Ectodermal cell (in vitro differentiated cells): ENCODE measurements at regions not wholly inside any gene's neighbourhood (a gene's known extent, or its start where the extent isn't known, plus 50 kb on each side); places are given as distances from the start of the nearest gene placed in this dataset.

Experiments used
- H3K27ac ChIP-seq: 2 replicates; pipeline ENCODE4 v1.7.0; 2013; ENCODE audit warnings: mild to moderate bottlenecking, low read depth, low read length; ENCODE audit not compliant: insufficient read depth, poor library complexity, severe bottlenecking
- H3K27me3 ChIP-seq: 2 replicates; pipeline ENCODE4 v1.7.0; 2013; ENCODE audit warnings: mild to moderate bottlenecking, low read length; ENCODE audit not compliant: insufficient read depth, control insufficient read depth, poor library complexity, severe bottlenecking
- H3K36me3 ChIP-seq: one replicate; pipeline ENCODE4 v1.7.0; 2013; ENCODE audit warnings: low read length; ENCODE audit not compliant: control insufficient read depth, insufficient read depth
- H3K4me1 ChIP-seq: one replicate; pipeline ENCODE4 v1.7.0; 2013; ENCODE audit warnings: low read length; ENCODE audit not compliant: control insufficient read depth, insufficient read depth
- H3K4me3 ChIP-seq: 2 replicates; pipeline ENCODE4 v1.7.0; 2013; ENCODE audit warnings: low read depth, low read length, control low read depth; ENCODE audit not compliant: insufficient read depth
- H3K9me3 ChIP-seq: 2 replicates; pipeline ENCODE4 v1.7.0; 2013; ENCODE audit warnings: mild to moderate bottlenecking, low read length, moderate library complexity; ENCODE audit not compliant: control insufficient read depth
- WGBS, 2 experiments: methylation state at CpG; one replicate each; pipeline ENCODE4 v1.1.7; 2013; ENCODE audit warnings: missing lambda C conversion rate in 2 of 2; 5-methylcytosine and 5-hydroxymethylcytosine counted together

DNA sequence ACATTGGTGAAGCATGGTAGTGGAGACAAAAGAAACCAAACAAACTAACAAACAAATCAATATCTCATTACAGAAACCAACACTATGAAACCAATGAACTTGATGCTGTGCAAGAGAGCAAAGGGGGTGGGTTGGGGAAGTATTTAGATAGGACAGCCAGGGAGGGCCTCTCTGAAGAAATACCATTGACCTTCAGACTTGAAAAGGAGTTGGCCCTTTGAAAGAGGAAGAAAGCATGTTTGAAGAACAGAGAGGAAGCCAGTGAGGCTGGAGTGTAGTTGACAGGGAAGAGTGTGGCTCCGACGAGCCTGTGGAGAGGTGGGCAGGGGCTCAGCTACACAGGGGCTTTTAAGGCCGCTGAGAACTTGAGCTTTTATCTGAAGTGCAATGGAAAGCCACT lies 151.0 kb upstream of the GATA6 start:
- Histone ChIP-seq H3K4me1 (peaks cover 5% of the 10 kb centered on the region), H3K36me3 (no peaks in the 10 kb centered on the region), H3K9me3 (no peaks in the 10 kb centered on the region), H3K27me3 (no peaks in the 10 kb centered on the region), H3K4me3 (no peak overlapping the region), H3K27ac (no peak overlapping the region)
- WGBS, 2 experiments, result 81 to 83% methylated on average over 3 of the region's 3 CpGs

- no peaks in the 10 kb centered on the region for H3K9me3 ChIP-seq
- 95 to 96% methylated on average over 5 of the region's 5 CpGs for WGBS, 2 experiments
- H3K27ac ChIP-seq, result no peak overlapping the region
- no peak overlapping the region for H3K4me3 ChIP-seq
- H3K27me3 ChIP-seq, result no peaks in the 10 kb centered on the region
- peaks cover 5% of the 10 kb centered on the region for H3K4me1 ChIP-seq
- no peaks in the 10 kb centered on the region for H3K36me3 ChIP-seq
Measured at GRCh38 chr18:22019193-22019592, 150.2 kb upstream of the GATA6 start.

DNA sequence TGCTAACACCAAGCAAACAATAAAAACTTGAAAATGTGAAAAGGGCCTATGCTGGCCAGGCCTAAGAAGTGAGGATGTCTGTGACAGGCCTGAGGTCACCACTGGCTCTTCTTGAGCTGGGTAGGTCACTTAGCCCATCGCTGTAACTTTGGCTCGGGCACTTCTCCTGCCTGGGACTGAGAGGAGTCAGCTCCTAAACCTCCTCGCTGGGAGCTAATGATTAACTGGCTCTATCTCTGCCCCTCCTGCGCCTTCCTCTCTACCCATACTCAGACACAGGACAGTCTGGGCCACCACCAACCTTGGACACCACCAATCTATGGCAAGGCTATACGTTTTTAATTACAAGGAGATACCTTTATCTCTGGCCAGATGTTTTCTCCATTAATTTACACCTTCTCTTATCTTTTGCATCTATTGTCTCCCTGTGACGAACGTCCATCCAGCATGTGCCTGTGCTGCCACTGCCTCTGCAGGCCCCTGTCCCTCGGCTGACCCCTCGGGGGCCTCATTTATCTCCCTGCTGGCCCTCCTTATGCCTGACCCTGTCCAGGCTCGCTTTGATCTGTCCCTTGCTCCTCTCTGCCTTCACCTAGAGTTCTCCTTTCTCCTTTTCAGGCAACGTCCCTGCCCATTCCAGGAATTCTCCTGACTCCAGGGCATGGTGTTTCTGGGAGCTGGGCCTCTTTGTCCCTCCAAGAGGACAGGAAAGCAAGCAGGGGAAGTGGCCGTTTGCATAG lies 149.1 kb upstream of the GATA6 start:
- H3K27me3 ChIP-seq, result no peaks in the 10 kb centered on the region
- no peaks in the 10 kb centered on the region for H3K36me3 ChIP-seq
- H3K4me1 ChIP-seq, result peaks cover 5% of the 10 kb centered on the region
- 71 to 75% methylated on average over 12 of the region's 12 CpGs for WGBS, 2 experiments
- H3K27ac ChIP-seq, result no peak overlapping the region
- H3K4me3 ChIP-seq, result no peak overlapping the region
- H3K9me3 ChIP-seq, result no peaks in the 10 kb centered on the region

DNA sequence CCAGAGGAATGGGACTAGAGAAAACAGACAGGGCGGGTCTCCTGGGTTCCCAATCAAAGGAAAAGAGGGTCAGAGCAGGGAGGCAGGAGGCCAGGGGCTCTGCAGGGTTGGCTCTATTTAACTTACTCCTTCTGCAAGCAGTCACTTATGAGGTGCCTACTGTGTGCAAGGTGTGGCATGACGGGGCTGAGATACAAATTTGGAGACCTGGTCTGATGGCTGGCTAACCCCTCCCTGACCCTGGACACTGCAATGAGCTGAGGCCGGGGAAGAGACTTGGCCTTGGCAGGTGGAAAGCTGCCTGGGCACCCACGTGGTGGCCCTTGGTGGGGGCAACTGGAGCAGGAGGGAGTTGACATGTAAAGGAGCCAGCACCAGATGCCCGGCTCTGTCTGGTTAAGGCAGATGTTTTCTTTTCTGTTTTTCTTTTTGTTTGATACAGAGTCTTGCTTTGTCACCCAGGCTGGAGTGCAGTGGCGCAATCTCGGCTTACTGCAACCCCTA lies 148.5 kb upstream of the GATA6 start:
- Histone ChIP-seq H3K27ac (no peak overlapping the region), H3K27me3 (no peaks in the 10 kb centered on the region), H3K9me3 (no peaks in the 10 kb centered on the region), H3K36me3 (no peaks in the 10 kb centered on the region), H3K4me1 (peaks cover 5% of the 10 kb centered on the region), H3K4me3 (no peak overlapping the region)
- WGBS, 2 experiments, result 90 to 92% methylated on average over 7 of the region's 7 CpGs

- H3K4me1 ChIP-seq, result peaks cover 5% of the 10 kb centered on the region
- H3K27me3 ChIP-seq, result no peaks in the 10 kb centered on the region
- no peaks in the 10 kb centered on the region for H3K36me3 ChIP-seq
- no peaks in the 10 kb centered on the region for H3K9me3 ChIP-seq
- H3K4me3 ChIP-seq, result no peak overlapping the region
- H3K27ac ChIP-seq, result no peak overlapping the region
- 93% methylated on average over 7 of the region's 7 CpGs for WGBS, 2 experiments
Measured at GRCh38 chr18:22021701-22022100, 147.7 kb upstream of the GATA6 start.

DNA sequence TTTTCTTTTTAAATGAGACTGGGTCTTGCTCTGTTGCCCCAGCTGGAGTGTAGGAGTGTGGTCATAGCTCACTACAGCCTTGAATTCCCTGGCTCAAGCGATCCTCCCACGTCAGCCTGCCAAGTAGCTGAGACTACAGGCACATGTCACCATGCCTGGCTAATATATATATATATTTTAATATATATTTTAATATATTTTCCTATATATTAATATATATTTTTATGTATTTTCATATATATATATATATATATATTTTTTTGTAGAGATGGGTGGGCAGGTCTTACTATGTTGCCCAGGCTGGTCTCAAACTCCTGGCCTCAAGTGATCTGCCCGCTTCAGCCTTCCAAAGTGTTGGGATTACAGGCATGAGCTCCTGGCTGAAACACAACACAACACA lies 144.5 kb upstream of the GATA6 start:
- no peaks in the 10 kb centered on the region for H3K9me3 ChIP-seq
- no peak overlapping the region for H3K27ac ChIP-seq
- H3K36me3 ChIP-seq, result no peaks in the 10 kb centered on the region
- 88 to 96% methylated on average over 3 of the region's 3 CpGs for WGBS, 2 experiments
- H3K27me3 ChIP-seq, result no peaks in the 10 kb centered on the region
- H3K4me1 ChIP-seq, result peaks cover 5% of the 10 kb centered on the region
- no peak overlapping the region for H3K4me3 ChIP-seq

DNA sequence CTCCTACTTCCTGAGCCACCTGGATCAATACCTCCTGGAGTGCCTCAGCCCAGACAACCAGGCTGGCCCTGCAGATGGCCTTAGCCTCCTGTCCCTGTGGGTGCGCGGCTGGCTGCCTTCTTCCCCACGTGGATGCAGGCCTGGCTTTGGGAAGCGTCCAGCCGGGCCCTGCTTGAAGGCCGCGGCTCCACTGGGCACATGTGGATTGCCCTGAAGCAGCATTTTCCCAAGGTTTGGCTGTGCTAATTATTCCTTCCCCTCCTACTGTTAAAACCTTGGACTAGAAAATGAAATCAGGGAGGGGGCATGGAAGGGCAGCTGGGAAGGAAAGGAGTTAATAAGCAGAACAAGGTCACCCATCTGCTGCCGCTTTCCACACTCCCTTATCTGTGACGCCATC lies 143.0 kb upstream of the GATA6 start:
- WGBS, 2 experiments, result 83% methylated on average over 9 of the region's 9 CpGs
- H3K9me3 ChIP-seq, result no peaks in the 10 kb centered on the region
- H3K27me3 ChIP-seq, result no peaks in the 10 kb centered on the region

DNA sequence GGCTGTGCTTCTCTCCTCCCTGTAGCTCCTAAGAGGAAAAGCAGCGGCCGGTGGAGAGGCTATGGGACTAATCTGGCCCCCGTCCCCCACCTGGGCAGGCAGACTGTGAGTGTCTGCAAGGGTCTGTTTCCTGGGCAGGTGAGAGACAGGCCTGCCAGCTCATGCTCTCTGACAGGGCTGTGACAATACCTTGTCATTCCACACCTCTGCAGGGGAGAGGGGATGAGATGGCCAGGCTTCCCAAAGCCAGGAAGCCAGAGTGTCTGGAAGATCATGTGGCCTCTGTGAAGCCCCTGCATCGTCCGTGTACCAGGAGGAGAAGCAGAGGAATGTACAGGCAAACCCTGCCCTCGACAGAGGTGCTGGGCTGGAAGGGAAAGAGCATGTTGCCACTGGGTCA lies 142.5 kb upstream of the GATA6 start:
- Histone ChIP-seq H3K4me3 (no peak overlapping the region), H3K27me3 (no peaks in the 10 kb centered on the region), H3K4me1 (peaks cover under 1% of the 10 kb centered on the region), H3K36me3 (no peaks in the 10 kb centered on the region), H3K27ac (no peak overlapping the region), H3K9me3 (no peaks in the 10 kb centered on the region)
- WGBS, 2 experiments, result 53 to 61% methylated on average over 6 of the region's 6 CpGs

More for the DNA sequence above, 143.0 kb upstream of the GATA6 start:
- Histone ChIP-seq H3K4me3 (no peak overlapping the region), H3K4me1 (no peaks in the 10 kb centered on the region), H3K36me3 (no peaks in the 10 kb centered on the region), H3K27ac (no peak overlapping the region)

DNA sequence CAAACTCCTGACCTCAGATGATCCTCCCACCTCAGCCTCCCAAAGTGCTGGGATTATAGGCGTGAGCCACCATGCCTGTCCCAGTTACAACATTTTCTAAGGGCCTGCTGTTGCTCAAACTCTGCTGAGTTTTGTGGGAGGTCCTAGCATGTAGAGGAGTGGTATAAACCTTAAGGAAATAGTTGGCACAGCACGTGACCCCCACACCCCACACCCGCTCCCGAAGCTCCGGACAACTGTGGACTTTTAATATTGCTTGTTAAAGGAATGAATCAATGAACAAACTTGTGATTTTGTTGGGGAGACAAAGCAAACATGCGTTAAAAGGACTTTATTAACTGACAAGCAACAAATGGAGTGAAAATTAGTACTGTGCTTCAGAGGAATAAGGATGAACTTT lies 137.8 kb upstream of the GATA6 start:
- no peak overlapping the region for H3K4me3 ChIP-seq
- H3K36me3 ChIP-seq, result no peaks in the 10 kb centered on the region
- H3K27me3 ChIP-seq, result no peaks in the 10 kb centered on the region
- H3K9me3 ChIP-seq, result no peaks in the 10 kb centered on the region
- WGBS, 2 experiments, result 94 to 97% methylated on average over 6 of the region's 6 CpGs
- peaks cover 8% of the 10 kb centered on the region for H3K4me1 ChIP-seq
- H3K27ac ChIP-seq, result no peak overlapping the region

GRCh38 chr18:22032392-22032961 lies 136.9 kb upstream of the GATA6 start:
- no peaks in the 10 kb centered on the region for H3K27me3 ChIP-seq
- WGBS, 2 experiments, result 72 to 86% methylated on average over 4 of the region's 4 CpGs
- H3K9me3 ChIP-seq, result no peaks in the 10 kb centered on the region
- H3K36me3 ChIP-seq, result no peaks in the 10 kb centered on the region
- H3K27ac ChIP-seq, result peak overlapping the region; percentile 94
- peaks cover 8% of the 10 kb centered on the region for H3K4me1 ChIP-seq
- H3K4me3 ChIP-seq, result no peak overlapping the region
